Osteocyte (in vitro differentiated cells): ENCODE measurements at regions not wholly inside any gene's neighbourhood (a gene's known extent, or its start where the extent isn't known, plus 50 kb on each side); places are given as distances from the start of the nearest gene placed in this dataset.

Experiments
- DNase-seq: peaks from one replicate; pipeline ENCODE4 v3.0.0; 2021; ENCODE audit warnings: mixed read lengths; ENCODE audit not compliant: unreplicated experiment; ENCODE audit errors: extremely low spot score
- H3K27ac Mint-ChIP-seq: one replicate; pipeline ENCODE4 v1.8.0; 2021; ENCODE audit warnings: mild to moderate bottlenecking, mixed read lengths; ENCODE audit not compliant: unreplicated experiment
- H3K27me3 Mint-ChIP-seq: one replicate; pipeline ENCODE4 v1.8.0; 2021; ENCODE audit warnings: mixed read lengths; ENCODE audit not compliant: unreplicated experiment
- H3K36me3 Mint-ChIP-seq: one replicate; pipeline ENCODE4 v1.8.0; 2021; ENCODE audit warnings: mixed read lengths; ENCODE audit not compliant: unreplicated experiment
- H3K4me1 Mint-ChIP-seq: one replicate; pipeline ENCODE4 v1.8.0; 2021; ENCODE audit warnings: mixed read lengths; ENCODE audit not compliant: unreplicated experiment
- H3K4me3 Mint-ChIP-seq: one replicate; pipeline ENCODE4 v1.8.0; 2021; ENCODE audit warnings: mild to moderate bottlenecking, moderate library complexity, mixed read lengths; ENCODE audit not compliant: unreplicated experiment
- H3K9me3 Mint-ChIP-seq: one replicate; pipeline ENCODE4 v1.8.0; 2021; ENCODE audit warnings: mixed read lengths; ENCODE audit not compliant: unreplicated experiment
- TF ChIP-seq, protein P1 (sequence below): fragments of 200-600 bp; sonication (generic); IDR thresholded peaks from 2 replicates; pipeline ENCODE4 v1.5.0; 2021; ENCODE audit warnings: antibody characterized with exemption, mild to moderate bottlenecking, moderate library complexity

DNA sequence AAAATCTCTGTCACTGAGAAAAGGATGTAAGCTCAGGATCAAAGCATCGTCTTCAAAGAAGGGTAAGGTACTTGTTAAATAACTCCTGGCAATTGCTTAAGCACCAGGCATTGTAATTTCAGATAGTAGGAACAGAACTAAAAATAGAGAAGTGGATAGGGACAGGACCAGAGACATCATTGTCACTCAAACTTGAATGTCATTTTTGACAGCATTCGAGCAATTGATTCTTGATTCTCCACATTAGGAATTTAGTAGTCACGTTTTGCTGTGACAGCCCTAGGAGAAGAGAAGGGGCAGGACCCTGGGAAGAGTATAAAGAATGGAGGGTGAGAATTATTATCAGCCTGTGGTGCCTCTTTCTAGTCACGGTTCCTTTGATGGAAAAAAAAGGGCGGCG, 50.1 kb upstream of the BACH2 start:
- TF ChIP-seq, protein P1, sequence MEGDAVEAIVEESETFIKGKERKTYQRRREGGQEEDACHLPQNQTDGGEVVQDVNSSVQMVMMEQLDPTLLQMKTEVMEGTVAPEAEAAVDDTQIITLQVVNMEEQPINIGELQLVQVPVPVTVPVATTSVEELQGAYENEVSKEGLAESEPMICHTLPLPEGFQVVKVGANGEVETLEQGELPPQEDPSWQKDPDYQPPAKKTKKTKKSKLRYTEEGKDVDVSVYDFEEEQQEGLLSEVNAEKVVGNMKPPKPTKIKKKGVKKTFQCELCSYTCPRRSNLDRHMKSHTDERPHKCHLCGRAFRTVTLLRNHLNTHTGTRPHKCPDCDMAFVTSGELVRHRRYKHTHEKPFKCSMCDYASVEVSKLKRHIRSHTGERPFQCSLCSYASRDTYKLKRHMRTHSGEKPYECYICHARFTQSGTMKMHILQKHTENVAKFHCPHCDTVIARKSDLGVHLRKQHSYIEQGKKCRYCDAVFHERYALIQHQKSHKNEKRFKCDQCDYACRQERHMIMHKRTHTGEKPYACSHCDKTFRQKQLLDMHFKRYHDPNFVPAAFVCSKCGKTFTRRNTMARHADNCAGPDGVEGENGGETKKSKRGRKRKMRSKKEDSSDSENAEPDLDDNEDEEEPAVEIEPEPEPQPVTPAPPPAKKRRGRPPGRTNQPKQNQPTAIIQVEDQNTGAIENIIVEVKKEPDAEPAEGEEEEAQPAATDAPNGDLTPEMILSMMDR: no peak
- H3K27ac Mint-ChIP-seq: no peak overlapping the region
- H3K4me1 Mint-ChIP-seq: no peaks in the 10 kb centered on the region
- H3K27me3 Mint-ChIP-seq: peaks cover 51% of the 10 kb centered on the region
- H3K4me3 Mint-ChIP-seq: no peak overlapping the region
- DNase-seq: no peak
- H3K9me3 Mint-ChIP-seq: no peaks in the 10 kb centered on the region
- no peaks in the 10 kb centered on the region for H3K36me3 Mint-ChIP-seq
